ENCODE measurements at regions not wholly inside any gene's neighbourhood (a gene's known extent, or its start where the extent isn't known, plus 50 kb on each side); places are given as distances from the start of the nearest gene placed in this dataset.
"Not testable (repeated sequence)": the region's sequence is repeated elsewhere in the genome, so short reads cannot be mapped to it uniquely, and the experiment has no call there.

- DNase-seq (ENCODE audit: low read depth, low spot score) = no peak
- in situ Hi-C loops (cut with HindIII; ENCODE audit: low sequenced_read_pairs) = no loop called here
- TF ChIP-seq, protein P1, sequence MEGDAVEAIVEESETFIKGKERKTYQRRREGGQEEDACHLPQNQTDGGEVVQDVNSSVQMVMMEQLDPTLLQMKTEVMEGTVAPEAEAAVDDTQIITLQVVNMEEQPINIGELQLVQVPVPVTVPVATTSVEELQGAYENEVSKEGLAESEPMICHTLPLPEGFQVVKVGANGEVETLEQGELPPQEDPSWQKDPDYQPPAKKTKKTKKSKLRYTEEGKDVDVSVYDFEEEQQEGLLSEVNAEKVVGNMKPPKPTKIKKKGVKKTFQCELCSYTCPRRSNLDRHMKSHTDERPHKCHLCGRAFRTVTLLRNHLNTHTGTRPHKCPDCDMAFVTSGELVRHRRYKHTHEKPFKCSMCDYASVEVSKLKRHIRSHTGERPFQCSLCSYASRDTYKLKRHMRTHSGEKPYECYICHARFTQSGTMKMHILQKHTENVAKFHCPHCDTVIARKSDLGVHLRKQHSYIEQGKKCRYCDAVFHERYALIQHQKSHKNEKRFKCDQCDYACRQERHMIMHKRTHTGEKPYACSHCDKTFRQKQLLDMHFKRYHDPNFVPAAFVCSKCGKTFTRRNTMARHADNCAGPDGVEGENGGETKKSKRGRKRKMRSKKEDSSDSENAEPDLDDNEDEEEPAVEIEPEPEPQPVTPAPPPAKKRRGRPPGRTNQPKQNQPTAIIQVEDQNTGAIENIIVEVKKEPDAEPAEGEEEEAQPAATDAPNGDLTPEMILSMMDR (IDR thresholded peaks at IDR 0.05; ENCODE audit: low read depth, low read length) = no peak
- no peak overlapping the region for H3K4me3 ChIP-seq (ENCODE audit: low read depth, low read length)
These were observed 412.6 kb upstream of the SMIM21 start for GRCh38 chr18:75840131-75840530.

DNA sequence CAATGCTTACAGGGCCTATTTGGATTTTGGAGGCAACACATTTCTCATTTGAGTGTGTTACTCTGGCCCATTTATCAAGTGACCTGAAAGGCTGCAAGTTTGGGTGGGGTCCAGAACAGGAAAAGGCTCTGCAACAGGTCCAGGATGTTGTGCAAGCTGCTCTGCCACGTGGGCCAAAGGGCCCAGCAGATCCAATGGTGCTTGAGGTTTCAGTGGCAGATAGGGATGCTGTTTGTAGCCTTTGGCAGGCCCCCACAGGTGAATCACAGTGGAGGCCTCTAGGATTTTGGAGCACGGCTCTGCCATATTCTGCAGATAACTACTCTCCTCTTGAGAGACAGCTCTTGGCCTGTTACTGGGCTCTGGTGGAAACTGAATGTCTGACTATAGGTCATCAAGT, 412.2 kb upstream of the SMIM21 start:
- H3K4me3 ChIP-seq (ENCODE audit: low read depth, low read length); in situ Hi-C loops (cut with HindIII; ENCODE audit: low sequenced_read_pairs): not testable (repeated sequence)

DNA sequence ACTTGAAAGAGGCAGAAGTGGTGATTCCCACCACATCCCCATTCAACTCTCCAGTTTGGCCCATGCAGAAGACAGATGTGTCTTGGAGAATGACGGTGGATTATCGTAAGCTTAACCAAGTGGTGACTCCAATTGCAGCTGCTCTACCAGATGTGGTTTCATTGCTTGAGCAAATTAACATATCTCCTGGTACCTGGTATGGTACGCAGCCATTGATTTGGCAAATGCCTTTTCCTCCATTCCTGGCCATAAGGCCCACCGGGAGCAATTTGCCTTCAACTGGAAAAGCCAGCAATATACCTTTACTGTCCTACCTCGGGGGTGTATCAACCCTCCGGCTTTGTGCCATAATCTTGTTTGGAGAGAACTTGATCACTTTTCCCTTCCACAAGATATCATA, 411.5 kb upstream of the SMIM21 start:
- in situ Hi-C loops (cut with HindIII; ENCODE audit: low sequenced_read_pairs) = no loop called here
- DNase-seq (ENCODE audit: low read depth, low spot score) = no peak
- TF ChIP-seq, protein P1 (IDR thresholded peaks at IDR 0.05; ENCODE audit: low read depth, low read length) = no peak
- H3K4me3 ChIP-seq (ENCODE audit: low read depth, low read length) = no peak overlapping the region

More for the DNA sequence above, 412.2 kb upstream of the SMIM21 start:
- DNase-seq (ENCODE audit: low read depth, low spot score) = not testable (repeated sequence)

DNA sequence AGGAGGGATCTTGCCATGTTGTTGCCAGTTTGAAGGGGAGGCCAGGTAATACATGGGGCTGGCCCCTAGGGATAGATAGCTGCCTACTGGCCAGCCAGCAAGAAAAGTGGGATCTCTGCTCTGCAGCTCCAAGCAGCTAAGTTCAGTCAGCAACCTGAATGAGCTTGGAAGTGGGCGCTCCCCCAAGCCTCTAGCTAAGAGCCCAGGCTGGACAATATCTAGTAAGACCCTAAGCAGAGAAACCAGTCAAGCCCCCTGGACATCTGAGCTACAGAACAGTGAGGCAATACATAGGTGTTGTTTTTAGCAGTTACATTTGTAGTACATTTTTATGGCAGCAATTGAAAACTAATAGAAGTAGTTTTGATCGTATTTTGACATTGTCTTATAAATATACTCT, 409.8 kb upstream of the SMIM21 start:
- H3K4me3 ChIP-seq (ENCODE audit: low read depth, low read length) = no peak overlapping the region
- in situ Hi-C loops (cut with HindIII; ENCODE audit: low sequenced_read_pairs) = no loop called here
- TF ChIP-seq, protein P1 (IDR thresholded peaks at IDR 0.05; ENCODE audit: low read depth, low read length) = no peak
- no peak for DNase-seq (ENCODE audit: low read depth, low spot score)

GRCh38 chr18:75836516-75836915, 409.0 kb upstream of the SMIM21 start:
- in situ Hi-C loops (cut with HindIII; ENCODE audit: low sequenced_read_pairs) = no loop called here
- no peak for DNase-seq (ENCODE audit: low read depth, low spot score)
- TF ChIP-seq, protein P1 (IDR thresholded peaks at IDR 0.05; ENCODE audit: low read depth, low read length) = no peak
- no peak overlapping the region for H3K4me3 ChIP-seq (ENCODE audit: low read depth, low read length)

DNA sequence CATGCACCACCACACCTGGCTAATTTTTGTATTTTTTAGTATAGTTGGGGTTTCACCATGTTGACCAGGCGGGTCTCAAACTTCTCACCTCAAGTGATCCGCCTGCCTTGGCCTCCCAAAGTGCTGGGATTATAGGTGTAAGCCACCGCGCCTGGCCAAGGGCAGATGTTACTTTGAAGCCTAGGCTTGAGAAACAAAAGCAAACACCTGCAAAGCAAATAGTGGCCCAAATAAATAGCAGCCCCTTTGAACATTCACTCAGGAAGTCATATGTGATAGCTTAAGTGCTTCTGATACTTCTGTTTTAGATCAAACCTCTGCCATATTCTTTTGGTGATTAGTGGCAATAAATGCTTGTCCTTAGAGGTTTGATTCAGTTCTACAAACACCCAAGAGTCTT, 404.5 kb upstream of the SMIM21 start:
- in situ Hi-C loops (cut with HindIII; ENCODE audit: low sequenced_read_pairs) = no loop called here
- TF ChIP-seq, protein P1 (IDR thresholded peaks at IDR 0.05; ENCODE audit: low read depth, low read length) = no peak
- no peak for DNase-seq (ENCODE audit: low read depth, low spot score)
- no peak overlapping the region for H3K4me3 ChIP-seq (ENCODE audit: low read depth, low read length)

GRCh38 chr18:75830828-75831227, 403.3 kb upstream of the SMIM21 start:
- no peak overlapping the region for H3K4me3 ChIP-seq (ENCODE audit: low read depth, low read length)
- no peak for DNase-seq (ENCODE audit: low read depth, low spot score)
- in situ Hi-C loops (cut with HindIII; ENCODE audit: low sequenced_read_pairs) = no loop called here
- TF ChIP-seq, protein P1 (IDR thresholded peaks at IDR 0.05; ENCODE audit: low read depth, low read length) = no peak
